ENCODE measurements at regions not wholly inside any gene's neighbourhood (a gene's known extent, or its start where the extent isn't known, plus 50 kb on each side); places are given as distances from the start of the nearest gene placed in this dataset.

DNA sequence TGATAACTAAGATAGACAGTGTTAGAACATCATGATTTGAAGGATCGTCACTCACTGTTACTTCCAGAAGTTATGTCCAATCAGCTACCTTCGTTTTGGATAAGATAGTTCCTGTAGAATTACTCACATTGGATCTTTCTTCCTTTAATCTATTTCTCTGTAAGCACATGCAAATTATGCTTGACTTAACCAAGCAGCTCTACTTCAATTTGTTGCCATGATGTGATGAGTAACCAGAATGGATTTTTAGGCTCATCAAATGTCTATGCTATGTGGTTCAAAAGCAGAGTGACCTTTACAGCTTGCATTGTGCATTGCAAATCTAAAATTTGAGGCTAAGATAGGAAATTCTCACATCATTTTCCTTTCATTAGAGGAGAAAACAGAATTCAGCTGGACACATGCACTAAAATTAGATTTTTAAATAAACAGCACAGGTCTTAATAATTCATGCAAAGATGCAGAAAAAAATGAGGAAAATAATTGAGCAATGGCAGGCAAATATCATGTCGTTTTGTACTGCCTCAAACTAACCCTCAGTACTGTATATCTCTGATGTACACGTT is 76.7 kb upstream of the ZFP64 start:
- Histone ChIP-seq H3K9me3 (no peaks in the 10 kb centered on the region), H3K4me1 (no peaks in the 10 kb centered on the region), H3K4me3 (no peak overlapping the region), H3K36me3 (no peaks in the 10 kb centered on the region), H3K27me3 (peaks cover 0 to 4% of the 10 kb centered on the region in 2 donors), H3K27ac (no peak overlapping the region)
- intact Hi-C loops (cut with DNase I; ENCODE audit: low total_unique reads) = no loop called here
- no peak for DNase-seq
- TF ChIP-seq, protein P1, sequence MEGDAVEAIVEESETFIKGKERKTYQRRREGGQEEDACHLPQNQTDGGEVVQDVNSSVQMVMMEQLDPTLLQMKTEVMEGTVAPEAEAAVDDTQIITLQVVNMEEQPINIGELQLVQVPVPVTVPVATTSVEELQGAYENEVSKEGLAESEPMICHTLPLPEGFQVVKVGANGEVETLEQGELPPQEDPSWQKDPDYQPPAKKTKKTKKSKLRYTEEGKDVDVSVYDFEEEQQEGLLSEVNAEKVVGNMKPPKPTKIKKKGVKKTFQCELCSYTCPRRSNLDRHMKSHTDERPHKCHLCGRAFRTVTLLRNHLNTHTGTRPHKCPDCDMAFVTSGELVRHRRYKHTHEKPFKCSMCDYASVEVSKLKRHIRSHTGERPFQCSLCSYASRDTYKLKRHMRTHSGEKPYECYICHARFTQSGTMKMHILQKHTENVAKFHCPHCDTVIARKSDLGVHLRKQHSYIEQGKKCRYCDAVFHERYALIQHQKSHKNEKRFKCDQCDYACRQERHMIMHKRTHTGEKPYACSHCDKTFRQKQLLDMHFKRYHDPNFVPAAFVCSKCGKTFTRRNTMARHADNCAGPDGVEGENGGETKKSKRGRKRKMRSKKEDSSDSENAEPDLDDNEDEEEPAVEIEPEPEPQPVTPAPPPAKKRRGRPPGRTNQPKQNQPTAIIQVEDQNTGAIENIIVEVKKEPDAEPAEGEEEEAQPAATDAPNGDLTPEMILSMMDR (IDR thresholded peaks at IDR 0.05) = no peak

GRCh38 chr20:52267418-52267817 is 75.8 kb upstream of the ZFP64 start:
- Histone ChIP-seq H3K9me3 (no peaks in the 10 kb centered on the region), H3K27ac (no peak overlapping the region), H3K36me3 (no peaks in the 10 kb centered on the region), H3K27me3 (peaks cover 0 to 4% of the 10 kb centered on the region in 2 donors), H3K4me3 (no peak overlapping the region), H3K4me1 (no peaks in the 10 kb centered on the region)
- TF ChIP-seq, protein P1 (IDR thresholded peaks at IDR 0.05) = no peak
- DNase-seq = no peak
- intact Hi-C loops (cut with DNase I; ENCODE audit: low total_unique reads) = no loop called here

GRCh38 chr20:52263757-52264156 is 72.2 kb upstream of the ZFP64 start:
- Histone ChIP-seq H3K4me3 (no peak overlapping the region), H3K27ac (no peak overlapping the region), H3K36me3 (no peaks in the 10 kb centered on the region), H3K27me3 (peaks cover 0 to 16% of the 10 kb centered on the region in 2 donors), H3K9me3 (no peaks in the 10 kb centered on the region), H3K4me1 (no peaks in the 10 kb centered on the region)
- DNase-seq = no peak
- intact Hi-C loops (cut with DNase I; ENCODE audit: low total_unique reads) = no loop called here
- TF ChIP-seq, protein P1 (IDR thresholded peaks at IDR 0.05) = no peak

DNA sequence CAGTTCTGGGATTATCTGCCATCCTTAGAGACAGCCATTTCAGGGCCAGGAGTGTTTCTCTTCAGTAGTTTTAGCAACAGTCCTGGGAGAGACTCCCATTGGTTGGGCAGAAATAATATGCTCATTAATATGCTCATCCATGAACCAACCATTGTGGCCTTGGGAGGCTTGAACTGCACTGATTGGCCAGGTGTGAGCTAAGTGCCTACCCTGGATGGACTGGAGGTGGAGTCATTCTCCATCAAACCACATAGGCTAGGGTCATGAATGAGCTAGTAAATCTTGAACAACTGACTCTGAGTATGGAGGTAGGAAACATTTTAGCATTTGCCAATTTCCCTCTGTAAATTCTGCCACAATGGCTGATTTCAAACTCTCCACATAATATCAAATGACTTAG is 70.2 kb upstream of the ZFP64 start:
- Histone ChIP-seq H3K27me3 (peaks cover 0 to 16% of the 10 kb centered on the region in 2 donors), H3K36me3 (no peaks in the 10 kb centered on the region), H3K4me3 (no peak overlapping the region), H3K27ac (no peak overlapping the region), H3K4me1 (no peaks in the 10 kb centered on the region), H3K9me3 (no peaks in the 10 kb centered on the region)
- intact Hi-C loops (cut with DNase I; ENCODE audit: low total_unique reads) = no loop called here
- TF ChIP-seq, protein P1 (IDR thresholded peaks at IDR 0.05) = no peak
- DNase-seq = no peak

DNA sequence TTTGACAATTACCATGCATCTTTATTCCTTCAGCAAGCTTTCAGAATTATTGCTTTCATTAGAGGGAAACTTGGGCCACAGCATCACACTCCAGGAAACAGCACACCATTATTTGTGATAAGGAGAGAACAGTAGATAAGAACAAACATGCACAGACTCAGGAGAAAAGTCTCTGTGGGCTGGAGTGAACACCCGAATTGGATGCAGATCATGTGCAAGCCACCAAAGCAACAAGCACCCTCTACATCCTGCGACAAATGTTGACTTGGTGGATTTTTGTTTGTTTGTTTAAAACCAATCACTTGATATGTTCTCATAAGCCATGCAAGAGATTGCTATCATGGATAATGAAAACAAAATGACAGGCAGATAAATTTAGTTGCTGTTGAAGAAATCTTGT is 67.7 kb upstream of the ZFP64 start:
- peaks cover 0 to 12% of the 10 kb centered on the region in 2 donors for H3K27me3 ChIP-seq
- TF ChIP-seq, protein P1 (IDR thresholded peaks at IDR 0.05) = no peak
- no peaks in the 10 kb centered on the region for H3K9me3 ChIP-seq
- intact Hi-C loops (cut with DNase I; ENCODE audit: low total_unique reads) = no loop called here
- DNase-seq = no peak
- no peak overlapping the region for H3K4me3 ChIP-seq
- no peaks in the 10 kb centered on the region for H3K4me1 ChIP-seq
- no peaks in the 10 kb centered on the region for H3K36me3 ChIP-seq
- H3K27ac ChIP-seq = no peak overlapping the region

- Histone ChIP-seq H3K27me3 (peaks cover 0 to 9% of the 10 kb centered on the region in 2 donors), H3K27ac (no peak overlapping the region), H3K4me3 (no peak overlapping the region), H3K4me1 (no peaks in the 10 kb centered on the region), H3K36me3 (no peaks in the 10 kb centered on the region), H3K9me3 (no peaks in the 10 kb centered on the region)
- intact Hi-C loops (cut with DNase I; ENCODE audit: low total_unique reads) = no loop called here
- DNase-seq = no peak
- TF ChIP-seq, protein P1 (IDR thresholded peaks at IDR 0.05) = no peak
These were observed 64.9 kb upstream of the ZFP64 start for GRCh38 chr20:52256454-52256853.

All from tibial artery (tissue), 4 donors.